Endothelial cell of umbilical vein (primary cell): ENCODE measurements at regions not wholly inside any gene's neighbourhood (a gene's known extent, or its start where the extent isn't known, plus 50 kb on each side); places are given as distances from the start of the nearest gene placed in this dataset.

Experiments used
- CTCF ChIP-seq, 2 donors: IDR thresholded peaks; 1 replicate in 1 of 2; 2 replicates in 1 of 2; pipeline ENCODE4 v1.5.1; 2011; ENCODE audit warnings: low read length in 2 of 2, mild to moderate bottlenecking in 2 of 2, moderate library complexity in 2 of 2, control low read depth in 1 of 2, inconsistent platforms in 1 of 2, low read depth in 1 of 2; ENCODE audit not compliant: insufficient read depth in 1 of 2; ENCODE audit errors: extremely low read depth in 1 of 2
- EZH2 ChIP-seq: IDR thresholded peaks from 2 replicates; pipeline ENCODE4 v1.6.1; 2012; ENCODE audit warnings: borderline replicate concordance, low read depth, mild to moderate bottlenecking, moderate library complexity, low read length, inconsistent platforms; ENCODE audit not compliant: severe bottlenecking

GRCh38 chr2:63669596-63669995 lies 80.8 kb downstream of the MDH1 start:
- no peak for TF ChIP-seq CTCF (IDR thresholded peaks at IDR 0.05; ENCODE audit: extremely low read depth in 1 of 2, insufficient read depth in 1 of 2, low read depth in 1 of 2, low read length in 2 of 2)
- no peak for TF ChIP-seq EZH2
